ENCODE measurements at regions not wholly inside any gene's neighbourhood (a gene's known extent, or its start where the extent isn't known, plus 50 kb on each side); places are given as distances from the start of the nearest gene placed in this dataset.

DNA sequence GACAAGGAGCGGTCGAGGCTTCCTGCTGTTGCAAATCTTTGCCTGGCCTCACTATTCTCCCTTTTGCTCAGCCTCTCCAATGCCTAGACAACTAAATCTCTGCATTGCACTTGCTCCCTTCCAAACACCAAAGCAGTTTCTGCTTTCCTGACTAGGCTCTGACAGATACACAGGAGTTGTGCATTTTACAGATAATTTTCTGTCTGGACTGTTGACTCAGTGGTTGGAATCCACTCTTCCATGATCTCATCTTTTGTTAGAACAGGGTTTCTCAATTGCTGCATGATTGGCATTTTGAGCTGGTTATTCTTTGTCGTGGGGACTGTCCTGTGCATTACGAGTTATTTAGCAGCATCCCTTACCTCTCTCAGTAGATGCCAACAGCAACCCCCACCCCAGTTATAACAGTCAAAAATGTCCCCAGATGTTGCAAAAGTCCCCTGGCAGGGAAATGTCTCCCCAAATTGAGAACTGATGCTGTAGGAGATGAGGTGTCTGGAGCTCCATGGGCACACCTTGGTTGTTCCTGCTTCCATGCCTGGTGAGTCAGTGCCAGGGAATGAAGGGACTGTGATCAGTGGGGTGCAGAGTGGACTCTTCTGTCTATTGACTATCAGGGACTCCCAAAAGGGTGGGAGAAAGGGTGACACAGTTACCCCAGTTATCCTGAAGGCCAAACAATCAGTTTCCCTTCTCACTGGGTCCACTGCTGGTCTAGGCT, 557.4 kb upstream of the PSMD7 start:
- in situ Hi-C loops (cut with HindIII; ENCODE audit: low pct_unique_long_range_greater_than_20kb, low sequenced_read_pairs), result no loop called here
- DNase-seq (ENCODE audit: low read depth in 1 of 2, low spot score in 1 of 2), result no peak
- TF ChIP-seq JUND (IDR thresholded peaks at IDR 0.05; ENCODE audit: low read depth), result no peak

DNA sequence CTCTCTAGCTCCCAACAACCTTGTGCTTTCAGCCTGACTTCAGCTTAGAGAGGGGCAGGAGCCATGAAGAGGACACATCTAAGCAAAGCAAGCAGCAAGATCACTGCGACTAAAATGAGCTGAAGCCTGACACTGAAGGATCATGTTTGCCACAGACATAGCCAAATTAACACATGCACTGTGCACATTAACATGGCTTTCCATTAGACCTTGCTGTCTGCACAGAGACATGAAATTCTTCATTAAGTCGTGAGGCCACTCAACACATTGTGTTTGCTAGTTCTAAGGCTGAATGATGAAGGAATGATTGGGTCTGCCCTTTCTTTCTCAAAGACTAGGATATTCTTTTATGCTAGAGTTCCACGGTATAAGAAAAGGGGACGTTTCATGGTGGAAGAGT, 558.3 kb upstream of the PSMD7 start:
- TF ChIP-seq JUND (IDR thresholded peaks at IDR 0.05; ENCODE audit: low read depth), result no peak
- in situ Hi-C loops (cut with HindIII; ENCODE audit: low pct_unique_long_range_greater_than_20kb, low sequenced_read_pairs), result no loop called here
- DNase-seq (ENCODE audit: low read depth in 1 of 2, low spot score in 1 of 2), result no peak

DNA sequence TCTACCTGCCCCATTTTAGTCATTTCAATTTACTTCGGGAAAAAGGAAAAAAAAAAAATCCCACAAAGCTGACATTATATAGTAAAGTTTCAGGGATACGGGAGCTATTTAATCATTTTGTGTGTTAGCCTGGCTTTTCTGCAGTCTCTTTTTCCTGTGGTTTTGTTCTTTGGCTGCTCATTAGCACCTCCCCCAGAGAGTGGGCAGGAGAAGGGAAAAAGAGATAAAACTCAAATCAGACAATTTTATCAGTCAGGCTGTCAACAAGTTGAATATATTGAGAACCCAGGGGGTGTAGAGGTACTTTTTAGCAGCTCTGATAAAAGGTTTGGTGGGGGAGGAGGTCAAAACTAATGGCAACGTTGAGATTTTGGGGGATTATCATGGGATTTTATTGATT, 559.0 kb upstream of the PSMD7 start:
- DNase-seq (ENCODE audit: low read depth in 1 of 2, low spot score in 1 of 2), result no peak
- in situ Hi-C loops (cut with HindIII; ENCODE audit: low pct_unique_long_range_greater_than_20kb, low sequenced_read_pairs), result no loop called here
- TF ChIP-seq JUND (IDR thresholded peaks at IDR 0.05; ENCODE audit: low read depth), result no peak

DNA sequence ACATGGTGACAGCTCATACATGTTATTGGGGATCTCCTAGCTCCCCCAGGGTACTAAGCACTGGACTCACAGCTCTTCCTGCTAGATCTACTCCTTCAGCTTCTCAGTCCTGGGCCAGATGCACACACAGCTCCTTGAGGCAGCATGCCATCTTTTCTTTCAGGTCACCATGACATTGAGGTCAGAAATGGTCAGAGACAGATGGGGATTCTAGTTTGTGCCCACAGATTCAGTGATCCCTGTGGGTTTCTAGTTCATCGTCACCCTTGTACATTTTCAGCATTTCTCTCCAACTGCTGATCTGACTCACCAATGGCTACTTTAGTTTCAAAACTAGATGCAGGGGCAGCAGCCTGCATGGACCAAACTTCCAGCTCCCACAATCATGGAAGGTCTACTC, 560.7 kb upstream of the PSMD7 start:
- no peak for TF ChIP-seq JUND (IDR thresholded peaks at IDR 0.05; ENCODE audit: low read depth)
- in situ Hi-C loops (cut with HindIII; ENCODE audit: low pct_unique_long_range_greater_than_20kb, low sequenced_read_pairs), result no loop called here
- no peak for DNase-seq (ENCODE audit: low read depth in 1 of 2, low spot score in 1 of 2)

DNA sequence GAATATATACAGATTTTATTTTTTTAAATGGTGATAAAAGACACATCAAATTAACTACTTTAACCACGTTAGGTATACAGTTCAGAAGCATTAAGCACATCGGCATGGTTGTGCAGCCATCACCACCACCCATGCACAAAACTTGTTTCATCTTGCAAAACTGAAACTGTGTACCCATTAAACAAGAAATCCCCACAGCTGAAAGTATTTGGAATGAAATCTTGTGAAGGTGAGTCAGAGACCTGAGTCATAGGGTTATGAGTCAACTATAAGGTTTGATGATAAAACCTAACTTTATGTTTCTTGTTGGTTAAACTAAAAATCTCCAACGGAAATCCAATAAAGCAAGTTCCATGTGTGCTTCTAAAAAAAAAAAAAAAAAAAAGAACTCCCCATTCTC, 561.6 kb upstream of the PSMD7 start:
- in situ Hi-C loops (cut with HindIII; ENCODE audit: low pct_unique_long_range_greater_than_20kb, low sequenced_read_pairs), result no loop called here
- DNase-seq (ENCODE audit: low read depth in 1 of 2, low spot score in 1 of 2), result no peak
- TF ChIP-seq JUND (IDR thresholded peaks at IDR 0.05; ENCODE audit: low read depth), result no peak

DNA sequence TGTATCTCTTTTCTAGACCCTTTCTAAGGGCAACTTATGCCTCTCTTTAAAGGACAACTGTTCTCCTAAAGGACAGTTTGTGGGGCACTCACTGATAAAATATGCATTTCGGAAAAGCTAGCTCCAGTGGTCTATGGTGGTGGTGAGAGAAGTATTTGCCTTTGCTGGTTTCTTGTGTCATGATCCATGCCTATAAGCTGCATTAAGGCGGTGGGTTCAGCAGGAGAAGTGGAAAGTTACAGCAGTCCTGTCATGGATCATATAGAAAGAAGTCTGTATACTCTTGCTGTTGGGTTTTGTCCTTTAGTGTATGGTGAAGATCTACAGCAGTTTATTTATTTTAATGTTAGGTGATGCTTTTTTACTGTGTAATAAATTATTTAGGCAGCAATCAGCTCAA, 563.9 kb upstream of the PSMD7 start:
- no peak for TF ChIP-seq JUND (IDR thresholded peaks at IDR 0.05; ENCODE audit: low read depth)
- DNase-seq (ENCODE audit: low read depth in 1 of 2, low spot score in 1 of 2), result no peak
- in situ Hi-C loops (cut with HindIII; ENCODE audit: low pct_unique_long_range_greater_than_20kb, low sequenced_read_pairs), result no loop called here

DNA sequence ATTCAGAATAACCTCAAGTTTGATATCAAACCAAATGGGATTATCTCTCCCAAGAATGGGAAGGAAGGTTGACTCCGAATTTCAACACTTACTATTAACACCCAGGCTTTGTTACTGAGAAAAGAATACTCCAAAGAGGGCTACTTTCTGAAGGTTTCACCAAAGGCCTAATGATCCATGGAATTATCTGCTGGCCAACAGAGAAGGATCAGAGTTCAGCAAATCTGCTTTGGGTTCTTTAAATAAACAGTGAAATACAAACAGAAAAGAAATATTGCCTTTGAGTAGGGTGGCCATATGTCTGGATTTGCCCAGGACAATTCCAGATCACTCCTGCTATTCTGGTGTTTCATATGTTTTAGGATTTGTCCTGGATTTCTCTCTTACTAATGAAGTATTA, 564.5 kb upstream of the PSMD7 start:
- TF ChIP-seq JUND (IDR thresholded peaks at IDR 0.05; ENCODE audit: low read depth), result no peak
- DNase-seq (ENCODE audit: low read depth in 1 of 2, low spot score in 1 of 2), result no peak
- in situ Hi-C loops (cut with HindIII; ENCODE audit: low pct_unique_long_range_greater_than_20kb, low sequenced_read_pairs), result no loop called here

DNA sequence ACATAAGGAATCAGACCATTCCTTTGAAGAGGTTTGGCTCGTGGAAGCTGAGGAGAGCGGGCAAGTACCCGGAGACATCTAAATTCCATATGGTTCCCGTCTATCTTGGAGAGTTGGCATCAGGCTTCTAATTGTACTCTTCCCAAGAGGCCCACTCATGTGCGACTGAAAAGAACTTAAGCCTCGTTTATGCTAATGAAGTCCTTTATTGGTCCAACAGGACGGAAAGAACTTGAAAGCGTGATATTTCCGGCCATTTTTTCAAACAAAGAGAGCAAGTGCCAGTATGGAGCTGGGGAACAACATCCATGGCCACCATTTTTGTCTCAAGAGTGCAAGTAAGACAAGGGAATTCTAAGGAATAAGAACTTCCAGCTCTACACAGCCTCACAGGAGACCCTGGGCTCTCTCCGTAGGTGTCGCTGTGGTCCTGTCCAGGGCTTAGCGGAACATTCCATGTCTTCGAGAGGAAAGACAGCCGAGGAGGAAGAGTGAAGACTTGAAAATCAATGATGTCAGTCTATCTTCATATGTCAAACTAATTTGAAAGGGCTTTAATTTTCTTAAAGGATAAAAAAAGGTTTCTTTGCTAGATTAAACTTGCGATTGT, 566.0 kb upstream of the PSMD7 start:
- in situ Hi-C loops (cut with HindIII; ENCODE audit: low pct_unique_long_range_greater_than_20kb, low sequenced_read_pairs), result no loop called here
- TF ChIP-seq JUND (IDR thresholded peaks at IDR 0.05; ENCODE audit: low read depth), result no peak
- peak in 1 of 2 experiments; percentile 39 for DNase-seq (ENCODE audit: low read depth in 1 of 2, low spot score in 1 of 2)

DNA sequence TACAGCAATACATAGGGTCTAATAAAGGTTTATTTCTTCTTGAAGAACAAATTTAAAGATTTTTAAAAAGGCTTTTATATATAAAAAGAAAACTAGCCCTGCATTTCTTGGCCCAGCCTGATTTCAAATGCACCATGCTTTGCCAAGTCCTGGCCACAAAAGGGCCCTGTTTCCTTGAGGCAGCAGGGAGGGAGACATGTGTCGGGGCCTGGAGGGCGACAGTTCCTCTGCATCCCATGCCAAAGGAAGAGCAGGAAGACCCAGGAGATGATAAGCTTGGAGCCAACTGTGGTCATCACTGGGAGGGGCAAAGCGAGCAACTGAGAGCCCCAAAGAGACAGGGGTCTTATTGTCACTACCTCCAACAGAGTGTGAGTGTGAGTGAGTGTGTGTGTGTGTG, 571.5 kb upstream of the PSMD7 start:
- in situ Hi-C loops (cut with HindIII; ENCODE audit: low pct_unique_long_range_greater_than_20kb, low sequenced_read_pairs), result no loop called here
- no peak for TF ChIP-seq JUND (IDR thresholded peaks at IDR 0.05; ENCODE audit: low read depth)
- no peak for DNase-seq (ENCODE audit: low read depth in 1 of 2, low spot score in 1 of 2)

DNA sequence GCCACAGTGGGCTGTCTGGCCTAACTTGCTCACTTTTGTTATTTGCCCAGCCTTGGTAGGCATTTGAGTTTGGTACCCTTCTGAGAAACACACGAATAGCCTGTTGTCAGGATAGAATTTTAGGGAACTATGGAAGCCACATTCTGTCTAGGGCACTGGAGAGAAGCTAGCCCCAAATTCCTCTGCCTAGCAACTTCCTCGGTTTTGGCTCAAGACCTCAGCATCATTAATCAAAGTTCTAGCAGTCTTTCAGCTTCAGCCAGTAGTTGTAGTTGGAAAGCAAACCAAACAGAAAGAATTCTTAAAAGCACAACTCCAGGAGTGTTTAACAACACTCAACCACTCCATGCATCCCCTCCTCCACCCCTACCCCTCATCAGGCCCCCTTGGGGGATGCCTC, 572.1 kb upstream of the PSMD7 start:
- DNase-seq (ENCODE audit: low read depth in 1 of 2, low spot score in 1 of 2), result no peak
- in situ Hi-C loops (cut with HindIII; ENCODE audit: low pct_unique_long_range_greater_than_20kb, low sequenced_read_pairs), result no loop called here
- TF ChIP-seq JUND (IDR thresholded peaks at IDR 0.05; ENCODE audit: low read depth), result no peak

DNA sequence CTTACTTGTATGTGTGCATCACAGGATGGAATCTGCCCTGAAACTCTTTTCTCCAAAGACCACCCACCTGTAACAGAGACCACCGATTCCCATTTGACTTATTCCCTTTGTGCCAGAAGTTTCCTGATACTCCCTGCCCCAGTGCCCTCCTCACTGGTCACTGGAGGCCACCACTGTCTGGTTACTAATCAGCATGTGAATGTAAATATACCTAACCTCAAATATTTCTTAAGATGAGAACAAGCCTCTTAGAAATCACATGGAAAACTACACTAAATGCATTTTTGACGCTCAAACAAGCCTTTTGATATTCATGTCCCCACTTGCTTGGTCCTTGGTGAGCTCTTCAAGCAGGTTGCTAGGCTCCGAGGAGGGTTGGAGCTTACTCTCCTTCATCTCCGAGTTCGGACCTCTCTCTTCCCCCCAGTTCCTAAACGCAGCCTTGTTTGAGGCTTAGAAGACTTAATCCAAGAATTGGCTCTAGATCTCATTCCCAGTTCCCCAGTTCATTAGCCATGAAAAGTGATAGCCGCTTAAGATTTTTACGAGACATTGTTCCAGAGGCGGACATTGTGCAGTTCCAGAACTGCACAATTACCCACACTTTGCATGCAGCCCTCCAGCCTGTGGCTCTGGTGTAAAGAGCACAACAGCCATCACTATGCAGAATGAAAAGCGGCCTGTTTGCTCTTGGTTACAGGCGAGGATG, 579.2 kb upstream of the PSMD7 start:
- TF ChIP-seq JUND (IDR thresholded peaks at IDR 0.05; ENCODE audit: low read depth), result no peak
- in situ Hi-C loops (cut with HindIII; ENCODE audit: low pct_unique_long_range_greater_than_20kb, low sequenced_read_pairs), result no loop called here
- DNase-seq (ENCODE audit: low read depth in 1 of 2, low spot score in 1 of 2), result no peak

DNA sequence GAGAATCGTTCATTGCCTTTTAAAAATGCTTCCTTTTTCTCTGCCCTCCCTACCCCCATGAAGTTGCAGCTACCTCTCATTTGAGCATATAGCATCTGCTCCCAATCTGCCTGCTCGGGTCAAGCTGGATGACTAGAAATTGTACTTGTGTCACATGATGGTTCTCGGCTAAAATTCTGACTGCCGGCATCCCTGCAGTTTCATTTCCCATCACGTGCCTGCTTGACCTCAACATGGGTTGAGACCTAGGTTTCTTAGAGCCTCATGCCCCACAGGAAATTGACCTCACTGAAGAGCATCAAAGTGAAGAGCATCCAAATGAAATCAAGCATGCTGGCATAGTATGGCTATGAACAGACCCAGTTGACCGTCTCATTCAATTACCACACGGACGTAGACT, 581.6 kb upstream of the PSMD7 start:
- no peak for DNase-seq (ENCODE audit: low read depth in 1 of 2, low spot score in 1 of 2)
- in situ Hi-C loops (cut with HindIII; ENCODE audit: low pct_unique_long_range_greater_than_20kb, low sequenced_read_pairs), result no loop called here
- no peak for TF ChIP-seq JUND (IDR thresholded peaks at IDR 0.05; ENCODE audit: low read depth)

DNA sequence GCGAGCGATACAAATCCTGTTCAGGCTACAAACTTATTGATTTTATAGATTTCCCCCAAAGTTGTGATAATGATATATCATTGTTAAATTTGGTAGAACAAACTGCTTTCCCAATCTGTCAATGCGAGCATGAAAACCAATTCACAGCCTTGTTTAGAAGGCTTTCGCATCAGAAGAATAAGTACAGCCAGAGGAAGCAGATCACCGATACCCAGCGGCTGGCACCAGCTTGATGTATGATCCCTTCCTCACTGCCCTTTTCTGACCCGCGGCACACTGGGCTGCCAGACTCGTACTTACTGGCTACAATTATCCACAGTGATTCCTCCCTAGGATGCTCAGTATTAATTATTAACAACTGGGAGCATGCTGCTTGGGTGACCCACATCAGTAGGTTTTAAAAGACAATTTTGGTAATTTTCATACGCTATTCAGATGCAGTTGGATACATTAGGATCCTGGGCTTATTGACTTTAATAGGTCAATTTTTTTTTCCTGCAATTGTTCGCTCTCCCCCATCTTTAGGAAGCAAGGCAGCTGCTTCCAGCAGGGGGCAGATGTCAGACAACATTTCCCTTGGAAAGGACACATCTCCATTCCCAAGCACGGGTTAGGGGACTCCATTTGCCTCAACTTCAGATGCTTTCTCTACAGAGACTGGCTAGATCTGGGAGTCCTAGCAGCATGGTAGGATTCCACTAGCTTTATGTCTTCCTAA, 582.7 kb upstream of the PSMD7 start:
- peak in 1 of 2 experiments; percentile 44 for DNase-seq (ENCODE audit: low read depth in 1 of 2, low spot score in 1 of 2)
- no peak for TF ChIP-seq JUND (IDR thresholded peaks at IDR 0.05; ENCODE audit: low read depth)

More for the DNA sequence above, 582.7 kb upstream of the PSMD7 start:
- in situ Hi-C loops (cut with HindIII; ENCODE audit: low pct_unique_long_range_greater_than_20kb, low sequenced_read_pairs), result no loop called here

Data from T47D (cell line).